ENCODE measurements at regions not wholly inside any gene's neighbourhood (a gene's known extent, or its start where the extent isn't known, plus 50 kb on each side); places are given as distances from the start of the nearest gene placed in this dataset.
"Not testable (repeated sequence)": the region's sequence is repeated elsewhere in the genome, so short reads cannot be mapped to it uniquely, and the experiment has no call there.

GRCh38 chr7:81190997-81191768 lies 272.3 kb upstream of the SEMA3C start:
- no peak for DNase-seq (ENCODE audit: low spot score)
- no peaks in the 10 kb centered on the region for H3K4me1 Mint-ChIP-seq (ENCODE audit: low read depth)
- peaks cover 3% of the 10 kb centered on the region for H3K9me3 Mint-ChIP-seq
- no peaks in the 10 kb centered on the region for H3K27me3 Mint-ChIP-seq (ENCODE audit: insufficient read depth)
- intact Hi-C loops (cut with micrococcal nuclease): no loop called here
- no peak overlapping the region for H3K27ac Mint-ChIP-seq
- H3K36me3 Mint-ChIP-seq (ENCODE audit: low read depth): no peaks in the 10 kb centered on the region
- no peak overlapping the region for H3K4me3 Mint-ChIP-seq

DNA sequence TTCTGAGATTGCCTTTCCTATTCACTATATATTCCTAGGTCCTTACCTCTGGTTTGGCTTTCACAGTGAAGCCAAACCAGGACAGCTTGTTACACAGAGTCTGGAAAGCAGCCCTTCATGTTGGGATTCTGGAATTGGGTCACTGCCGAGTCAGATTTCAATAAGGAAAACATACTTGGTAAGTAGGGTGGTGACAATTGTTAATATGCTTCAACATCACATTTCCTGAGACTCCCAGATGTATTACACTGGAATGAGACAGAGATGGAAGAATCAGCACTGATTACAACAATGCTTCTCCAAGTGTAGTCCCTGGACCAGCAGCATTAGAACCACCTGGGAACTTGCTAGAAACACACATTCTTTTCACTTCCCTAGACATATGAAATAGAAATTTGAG lies 268.9 kb upstream of the SEMA3C start:
- Mint-ChIP-seq H3K4me3 (no peak overlapping the region), H3K4me1 (ENCODE audit: low read depth) (no peaks in the 10 kb centered on the region), H3K9me3 (peaks cover 3% of the 10 kb centered on the region), H3K27ac (no peak overlapping the region), H3K27me3 (ENCODE audit: insufficient read depth) (no peaks in the 10 kb centered on the region), H3K36me3 (ENCODE audit: low read depth) (no peaks in the 10 kb centered on the region)
- DNase-seq (ENCODE audit: low spot score): no peak
- intact Hi-C loops (cut with micrococcal nuclease): no loop called here

- H3K4me1 Mint-ChIP-seq (ENCODE audit: low read depth): no peaks in the 10 kb centered on the region
- H3K27me3 Mint-ChIP-seq (ENCODE audit: insufficient read depth): no peaks in the 10 kb centered on the region
- no peak for DNase-seq (ENCODE audit: low spot score)
- peaks cover 3% of the 10 kb centered on the region for H3K9me3 Mint-ChIP-seq
- H3K27ac Mint-ChIP-seq: no peak overlapping the region
- H3K4me3 Mint-ChIP-seq: no peak overlapping the region
- intact Hi-C loops (cut with micrococcal nuclease): no loop called here
- H3K36me3 Mint-ChIP-seq (ENCODE audit: low read depth): no peaks in the 10 kb centered on the region
Measured at GRCh38 chr7:81186691-81187090, 267.8 kb upstream of the SEMA3C start.

DNA sequence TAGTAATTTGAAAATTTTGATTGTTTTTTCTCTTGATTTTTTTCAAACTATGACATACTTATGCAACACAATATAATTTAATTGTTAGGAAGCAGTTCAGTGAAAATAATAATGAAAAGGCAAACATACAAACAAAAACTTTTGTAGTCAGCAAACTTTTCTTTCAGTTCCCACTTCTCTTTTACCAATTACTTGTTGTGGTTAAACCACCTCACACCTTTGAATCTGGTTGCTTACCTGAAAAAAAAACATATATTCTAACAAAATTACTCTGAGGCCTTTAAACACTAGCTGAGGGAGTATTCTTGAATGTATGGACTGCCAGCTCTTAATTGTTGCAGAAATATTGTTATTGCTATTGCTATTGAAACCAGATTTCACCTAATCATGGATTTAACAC lies 266.2 kb upstream of the SEMA3C start:
- peaks cover 13% of the 10 kb centered on the region for H3K9me3 Mint-ChIP-seq
- no peak for DNase-seq (ENCODE audit: low spot score)
- no peak overlapping the region for H3K4me3 Mint-ChIP-seq
- H3K36me3 Mint-ChIP-seq (ENCODE audit: low read depth): no peaks in the 10 kb centered on the region
- no peaks in the 10 kb centered on the region for H3K4me1 Mint-ChIP-seq (ENCODE audit: low read depth)
- no peak overlapping the region for H3K27ac Mint-ChIP-seq
- intact Hi-C loops (cut with micrococcal nuclease): no loop called here
- no peaks in the 10 kb centered on the region for H3K27me3 Mint-ChIP-seq (ENCODE audit: insufficient read depth)

GRCh38 chr7:81183326-81183725 lies 264.5 kb upstream of the SEMA3C start:
- Mint-ChIP-seq H3K4me1 (ENCODE audit: low read depth) (no peaks in the 10 kb centered on the region), H3K4me3 (no peak overlapping the region), H3K36me3 (ENCODE audit: low read depth) (no peaks in the 10 kb centered on the region), H3K27me3 (ENCODE audit: insufficient read depth) (no peaks in the 10 kb centered on the region), H3K9me3 (peaks cover 27% of the 10 kb centered on the region), H3K27ac (no peak overlapping the region)
- intact Hi-C loops (cut with micrococcal nuclease): no loop called here
- no peak for DNase-seq (ENCODE audit: low spot score)

DNA sequence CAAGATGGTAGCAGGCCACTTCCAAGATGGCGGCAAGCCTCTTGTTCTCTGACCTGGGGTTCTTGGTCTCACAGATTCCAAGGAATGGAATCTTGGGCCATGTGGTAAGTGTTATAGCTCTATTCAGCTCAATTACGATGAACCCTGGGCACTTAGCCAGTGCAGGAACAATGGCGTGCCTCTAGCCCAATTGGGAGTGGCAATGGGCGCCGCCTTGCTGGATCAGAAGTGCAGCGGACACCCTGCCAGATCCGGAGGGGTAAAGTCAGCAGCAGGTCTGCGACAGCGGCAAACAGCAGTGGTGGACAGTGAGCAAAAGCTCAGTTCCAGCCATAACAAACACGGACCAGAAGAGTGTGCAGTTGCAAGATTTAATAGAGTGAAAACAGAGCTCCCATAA lies 263.2 kb upstream of the SEMA3C start:
- intact Hi-C loops (cut with micrococcal nuclease); H3K27ac Mint-ChIP-seq; H3K27me3 Mint-ChIP-seq (ENCODE audit: insufficient read depth); DNase-seq (ENCODE audit: low spot score); H3K4me1 Mint-ChIP-seq (ENCODE audit: low read depth); H3K4me3 Mint-ChIP-seq; H3K36me3 Mint-ChIP-seq (ENCODE audit: low read depth): not testable (repeated sequence)
- peaks cover 25% of the 10 kb centered on the region for H3K9me3 Mint-ChIP-seq

DNA sequence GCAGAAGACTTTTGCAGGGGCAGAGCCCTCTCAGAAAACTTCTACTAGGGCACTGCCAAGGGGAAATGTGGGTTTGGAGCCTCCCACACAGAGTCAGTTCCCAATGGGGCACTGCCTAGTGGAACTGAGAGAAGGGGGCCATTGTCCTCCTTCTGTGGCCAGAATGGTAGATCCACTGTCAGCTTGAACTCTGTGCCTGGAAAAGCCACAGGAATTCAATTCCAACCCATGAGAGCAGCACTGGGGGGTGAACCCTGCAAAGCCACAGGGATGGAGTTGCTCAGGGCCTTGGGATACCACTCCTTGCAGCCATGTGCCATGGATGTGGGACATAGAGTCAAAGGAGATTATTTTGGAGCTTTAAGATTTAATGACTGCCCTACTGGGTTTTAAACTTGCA lies 262.2 kb upstream of the SEMA3C start:
- Mint-ChIP-seq H3K4me3 (no peak overlapping the region), H3K27me3 (ENCODE audit: insufficient read depth) (no peaks in the 10 kb centered on the region), H3K9me3 (peaks cover 25% of the 10 kb centered on the region), H3K36me3 (ENCODE audit: low read depth) (no peaks in the 10 kb centered on the region), H3K4me1 (ENCODE audit: low read depth) (no peaks in the 10 kb centered on the region), H3K27ac (no peak overlapping the region)
- no peak for DNase-seq (ENCODE audit: low spot score)
- intact Hi-C loops (cut with micrococcal nuclease): no loop called here

DNA sequence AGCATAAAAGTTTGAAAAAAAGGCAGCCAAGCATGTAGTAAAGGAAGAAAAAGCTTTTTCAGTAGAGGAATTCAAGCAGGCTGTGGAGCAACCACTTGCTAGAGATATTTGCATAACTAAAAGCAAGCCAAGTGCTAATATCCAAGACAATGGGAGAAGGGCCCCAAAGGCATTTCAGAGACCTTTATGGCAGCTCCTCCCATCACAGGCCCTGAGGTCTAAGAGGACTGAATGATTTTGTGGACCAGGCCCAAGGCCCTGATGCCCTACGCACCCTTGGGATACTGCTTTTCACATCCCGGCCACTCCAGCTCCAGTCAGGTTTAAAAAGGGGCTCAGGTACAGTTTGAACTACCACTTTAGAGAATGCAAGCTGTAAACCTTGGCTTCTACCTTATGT lies 261.7 kb upstream of the SEMA3C start:
- H3K4me1 Mint-ChIP-seq (ENCODE audit: low read depth): no peaks in the 10 kb centered on the region

DNA sequence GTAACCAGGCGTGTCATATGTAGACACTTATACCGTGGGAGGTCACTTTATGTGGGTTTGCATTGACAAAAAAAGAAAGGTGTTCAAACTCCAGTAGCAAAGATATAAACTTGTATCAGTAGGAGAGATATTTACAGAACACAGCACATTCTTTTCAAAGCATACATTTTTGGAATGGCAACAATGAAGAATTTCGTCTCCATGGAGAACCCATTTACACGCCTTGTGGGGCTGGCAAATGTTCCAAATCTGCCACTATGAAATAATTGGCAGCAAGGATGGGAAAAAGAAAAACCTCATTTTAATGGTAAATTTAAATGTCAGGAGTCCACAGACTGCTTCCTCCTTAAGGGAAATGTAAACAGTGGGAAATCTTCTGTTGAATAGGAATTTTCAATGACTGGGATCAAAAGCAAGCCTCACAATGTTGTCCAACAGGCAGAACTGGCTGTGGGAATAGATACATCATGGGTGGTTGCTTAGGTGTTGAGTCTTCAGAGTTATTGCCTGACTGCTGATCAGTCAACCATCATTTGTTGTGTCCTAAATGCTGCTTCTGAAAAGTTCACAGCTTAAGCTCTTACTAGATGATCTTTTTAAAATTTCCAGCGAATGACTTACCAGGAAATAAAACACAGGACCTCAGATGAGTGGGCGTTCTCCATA lies 256.6 kb upstream of the SEMA3C start:
- H3K4me3 Mint-ChIP-seq: no peak overlapping the region
- H3K9me3 Mint-ChIP-seq: peaks cover 18% of the 10 kb centered on the region
- H3K27me3 Mint-ChIP-seq (ENCODE audit: insufficient read depth): no peaks in the 10 kb centered on the region
- intact Hi-C loops (cut with micrococcal nuclease): no loop called here
- DNase-seq (ENCODE audit: low spot score): no peak
- no peak overlapping the region for H3K27ac Mint-ChIP-seq
- H3K36me3 Mint-ChIP-seq (ENCODE audit: low read depth): no peaks in the 10 kb centered on the region
- H3K4me1 Mint-ChIP-seq (ENCODE audit: low read depth): no peaks in the 10 kb centered on the region

More for the DNA sequence above, 261.7 kb upstream of the SEMA3C start:
- H3K4me3 Mint-ChIP-seq: no peak overlapping the region
- H3K36me3 Mint-ChIP-seq (ENCODE audit: low read depth): no peaks in the 10 kb centered on the region
- peaks cover 25% of the 10 kb centered on the region for H3K9me3 Mint-ChIP-seq
- no peak overlapping the region for H3K27ac Mint-ChIP-seq
- no peaks in the 10 kb centered on the region for H3K27me3 Mint-ChIP-seq (ENCODE audit: insufficient read depth)
- intact Hi-C loops (cut with micrococcal nuclease): no loop called here
- DNase-seq (ENCODE audit: low spot score): no peak

DNA sequence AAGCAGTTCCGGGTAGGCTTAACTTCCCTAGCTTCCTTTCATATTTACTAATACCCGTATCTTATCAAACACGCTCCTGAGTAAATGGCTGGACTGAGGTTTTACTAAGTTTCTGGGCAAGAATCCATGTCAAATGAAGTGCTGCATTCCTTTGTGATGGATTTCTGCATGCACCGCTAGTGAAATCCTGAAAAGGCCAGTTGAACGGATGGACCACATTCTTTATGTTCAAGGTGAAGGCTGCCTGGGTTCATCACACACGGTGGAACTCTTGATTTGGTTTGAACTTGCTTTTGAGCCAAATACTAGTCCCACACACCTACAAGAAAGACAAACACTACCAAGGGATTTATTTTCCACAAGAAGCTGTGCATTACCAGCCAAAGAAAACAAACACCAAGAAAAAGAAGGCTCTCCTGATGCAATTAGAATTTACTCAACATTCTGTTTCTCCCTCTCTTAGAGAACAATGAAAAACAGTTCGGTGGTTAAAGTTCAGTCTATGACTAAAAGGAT lies 255.0 kb upstream of the SEMA3C start:
- H3K4me3 Mint-ChIP-seq: no peak overlapping the region
- intact Hi-C loops (cut with micrococcal nuclease): no loop called here
- no peaks in the 10 kb centered on the region for H3K4me1 Mint-ChIP-seq (ENCODE audit: low read depth)
- no peak overlapping the region for H3K27ac Mint-ChIP-seq
- no peaks in the 10 kb centered on the region for H3K27me3 Mint-ChIP-seq (ENCODE audit: insufficient read depth)
- no peak for DNase-seq (ENCODE audit: low spot score)
- H3K9me3 Mint-ChIP-seq: peaks cover 6% of the 10 kb centered on the region
- H3K36me3 Mint-ChIP-seq (ENCODE audit: low read depth): no peaks in the 10 kb centered on the region

DNA sequence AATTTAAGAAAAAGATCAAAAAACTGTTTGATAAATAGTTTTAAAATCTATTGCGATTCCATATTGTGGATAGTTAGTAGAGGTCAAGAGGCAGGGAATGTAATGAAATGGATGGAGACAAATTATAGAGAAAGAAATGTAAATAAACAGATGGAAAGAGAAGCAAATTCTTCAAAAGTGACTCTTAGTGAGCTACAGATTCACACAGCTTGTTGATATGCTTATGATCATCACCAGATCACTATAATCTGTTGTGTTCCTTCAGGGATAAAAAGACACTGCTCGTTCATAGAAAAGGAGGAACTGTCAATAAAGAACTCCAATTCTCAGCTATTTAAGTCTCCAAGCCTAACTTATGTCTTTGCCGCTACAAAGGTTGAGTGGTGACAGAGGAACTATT lies 251.4 kb upstream of the SEMA3C start:
- Mint-ChIP-seq H3K27ac (no peak overlapping the region), H3K36me3 (ENCODE audit: low read depth) (no peaks in the 10 kb centered on the region), H3K4me1 (ENCODE audit: low read depth) (no peaks in the 10 kb centered on the region), H3K9me3 (no peaks in the 10 kb centered on the region), H3K4me3 (no peak overlapping the region), H3K27me3 (ENCODE audit: insufficient read depth) (no peaks in the 10 kb centered on the region)
- intact Hi-C loops (cut with micrococcal nuclease): no loop called here
- no peak for DNase-seq (ENCODE audit: low spot score)

GRCh38 chr7:81167934-81168333 lies 249.1 kb upstream of the SEMA3C start:
- Mint-ChIP-seq H3K36me3 (ENCODE audit: low read depth) (no peaks in the 10 kb centered on the region), H3K4me3 (no peak overlapping the region), H3K27me3 (ENCODE audit: insufficient read depth) (no peaks in the 10 kb centered on the region), H3K27ac (no peak overlapping the region), H3K4me1 (ENCODE audit: low read depth) (no peaks in the 10 kb centered on the region), H3K9me3 (no peaks in the 10 kb centered on the region)
- DNase-seq (ENCODE audit: low spot score): no peak
- intact Hi-C loops (cut with micrococcal nuclease): no loop called here

- Mint-ChIP-seq H3K4me1 (ENCODE audit: low read depth) (no peaks in the 10 kb centered on the region), H3K36me3 (ENCODE audit: low read depth) (no peaks in the 10 kb centered on the region), H3K27ac (no peak overlapping the region), H3K9me3 (peaks cover 7% of the 10 kb centered on the region), H3K4me3 (no peak overlapping the region), H3K27me3 (ENCODE audit: insufficient read depth) (no peaks in the 10 kb centered on the region)
- no peak for DNase-seq (ENCODE audit: low spot score)
- intact Hi-C loops (cut with micrococcal nuclease): no loop called here
Measured at GRCh38 chr7:81165070-81165469, 246.2 kb upstream of the SEMA3C start.

All from activated T-helper 1 cell treated with anti-CD3 and anti-CD28 coated beads, Interleukin-12 subunit alpha, Interleukin-12 subunit beta, Interleukin-2, Interleukin-4 antibody, amounts not matched to agents 30 ng/mL and 10 ng/mL and 1 ng/mL, durations not matched to agents 14 hours and 24 hours and 36 hours (primary cell).